ENCODE measurements at regions not wholly inside any gene's neighbourhood (a gene's known extent, or its start where the extent isn't known, plus 50 kb on each side); places are given as distances from the start of the nearest gene placed in this dataset.

GRCh38 chr2:172204309-172204708 lies 101.6 kb upstream of the DLX2 start:
- DNase-seq = no peak

- no peak for DNase-seq
These were observed 102.1 kb upstream of the DLX2 start for GRCh38 chr2:172204762-172205161.

GRCh38 chr2:172205292-172205691 lies 102.6 kb upstream of the DLX2 start:
- no peak for DNase-seq

- no peak for DNase-seq
These were observed 105.2 kb upstream of the DLX2 start for GRCh38 chr2:172207911-172208310.

GRCh38 chr2:172208791-172209325 lies 106.2 kb upstream of the DLX2 start:
- DNase-seq = no peak

GRCh38 chr2:172210599-172210998 lies 107.9 kb upstream of the DLX2 start:
- DNase-seq = no peak

GRCh38 chr2:172211512-172211911 lies 108.8 kb upstream of the DLX2 start:
- DNase-seq = no peak

- DNase-seq = no peak
These were observed 110.6 kb upstream of the DLX2 start for GRCh38 chr2:172213116-172213860.

- no peak for DNase-seq
These were observed 111.6 kb upstream of the DLX2 start for GRCh38 chr2:172214252-172214651.

- peak; percentile 45 for DNase-seq
These were observed 112.7 kb upstream of the DLX2 start for GRCh38 chr2:172215172-172215935.

GRCh38 chr2:172215936-172216335 lies 113.2 kb upstream of the DLX2 start:
- no peak for DNase-seq

- DNase-seq = no peak
These were observed 113.8 kb upstream of the DLX2 start for GRCh38 chr2:172216477-172216876.

GRCh38 chr2:172219201-172219600 lies 116.5 kb upstream of the DLX2 start:
- DNase-seq = no peak

GRCh38 chr2:172220121-172220520 lies 117.4 kb upstream of the DLX2 start:
- DNase-seq = no peak

- no peak for DNase-seq
These were observed 120.9 kb upstream of the DLX2 start for GRCh38 chr2:172223601-172224054.

GRCh38 chr2:172225786-172226185 lies 123.1 kb upstream of the DLX2 start:
- no peak for DNase-seq

GRCh38 chr2:172226244-172227061 lies 123.8 kb upstream of the DLX2 start:
- DNase-seq = no peak

GRCh38 chr2:172227719-172228118 lies 125.0 kb upstream of the DLX2 start:
- no peak for DNase-seq

GRCh38 chr2:172228177-172228808 lies 125.6 kb upstream of the DLX2 start:
- no peak for DNase-seq

GRCh38 chr2:172229125-172229524 lies 126.4 kb upstream of the DLX2 start:
- DNase-seq = no peak

- DNase-seq = no peak
These were observed 127.7 kb upstream of the DLX2 start for GRCh38 chr2:172230332-172230888.

- peak; percentile 60 for DNase-seq
These were observed 128.2 kb upstream of the DLX2 start for GRCh38 chr2:172230889-172231401.
